Naive thymus-derived CD4-positive, alpha-beta T cell (primary cell): ENCODE measurements at regions not wholly inside any gene's neighbourhood (a gene's known extent, or its start where the extent isn't known, plus 50 kb on each side); places are given as distances from the start of the nearest gene placed in this dataset.

ENCODE experiments used
- ATAC-seq: fragments of 150-1000 bp; cut with Tn5 transposase; 2 replicates; pipeline ENCODE4 v1.10.0; 2021; ENCODE audit warnings: mild to moderate bottlenecking, moderate library complexity
- CTCF ChIA-PET: fragments of 350-600 bp; sonication (Branson Sonifier 250); formaldehyde crosslinking; loops from one replicate; lab custom pipeline; 2021; ENCODE audit warnings: antibody characterized with exemption; lab: Charles Lee
- POLR2A ChIA-PET: fragments of 350-600 bp; sonication (Branson Sonifier 250); formaldehyde crosslinking; loops from one replicate; lab custom pipeline; 2021; ENCODE audit warnings: antibody characterized with exemption, inconsistent platforms; lab: Charles Lee
- DNase-seq, 9 donors: peaks; one replicate each; pipeline versions ENCODE4 v3.0.0 to v3.0.0-alpha.2; 2020 to 2022; ENCODE audit warnings: mixed read lengths in 1 of 9
- H3K27ac ChIP-seq: one replicate; pipeline ENCODE4 v1.7.0; 2013; ENCODE audit warnings: mild to moderate bottlenecking, low read depth, low read length, moderate library complexity
- H3K27me3 ChIP-seq, 2 donors: one replicate each; pipeline ENCODE4 v1.7.0; 2013; ENCODE audit warnings: low read length in 2 of 2, mild to moderate bottlenecking in 2 of 2, moderate library complexity in 2 of 2; ENCODE audit not compliant: control insufficient read depth in 2 of 2, insufficient read depth in 2 of 2
- H3K36me3 ChIP-seq, 3 experiments: 1 replicate in 2 of 3; 2 replicates in 1 of 3; pipeline ENCODE4 v1.7.0; 2013; ENCODE audit warnings: low read length in 3 of 3, mild to moderate bottlenecking in 3 of 3, moderate library complexity in 1 of 3; ENCODE audit not compliant: insufficient read depth in 3 of 3, control insufficient read depth in 2 of 3
- H3K4me1 ChIP-seq, 2 donors: one replicate each; pipeline ENCODE4 v1.7.0; 2013; ENCODE audit warnings: low read length in 2 of 2, mild to moderate bottlenecking in 2 of 2, moderate library complexity in 1 of 2; ENCODE audit not compliant: control insufficient read depth in 2 of 2, insufficient read depth in 2 of 2
- H3K4me3 ChIP-seq: 2 replicates; pipeline ENCODE4 v1.7.0; 2013; ENCODE audit warnings: mild to moderate bottlenecking, low read length
- H3K9me3 ChIP-seq, 3 experiments: 1 replicate in 2 of 3; 2 replicates in 1 of 3; pipeline ENCODE4 v1.7.0; 2013; ENCODE audit warnings: low read length in 3 of 3; ENCODE audit not compliant: control insufficient read depth in 2 of 3
- H3K27ac Mint-ChIP-seq, 9 donors: one replicate each; pipeline ENCODE4 v1.8.0; 2020 to 2022; ENCODE audit warnings: mixed read lengths in 9 of 9, mild to moderate bottlenecking in 8 of 9, moderate library complexity in 5 of 9, inconsistent platforms in 2 of 9
- H3K27me3 Mint-ChIP-seq, 5 donors: one replicate each; pipeline ENCODE4 v1.8.0; 2021 to 2022; ENCODE audit warnings: mixed read lengths in 5 of 5, mild to moderate bottlenecking in 1 of 5
- H3K36me3 Mint-ChIP-seq, 5 donors: one replicate each; pipeline ENCODE4 v1.8.0; 2020 to 2022; ENCODE audit warnings: mixed read lengths in 5 of 5, mild to moderate bottlenecking in 3 of 5, inconsistent platforms in 1 of 5
- H3K4me1 Mint-ChIP-seq, 7 donors: one replicate each; pipeline ENCODE4 v1.8.0; 2020 to 2022; ENCODE audit warnings: mixed read lengths in 7 of 7, mild to moderate bottlenecking in 3 of 7, inconsistent platforms in 1 of 7
- H3K4me3 Mint-ChIP-seq, 10 donors: one replicate each; pipeline ENCODE4 v1.8.0; 2020 to 2022; ENCODE audit warnings: mild to moderate bottlenecking in 10 of 10, mixed read lengths in 10 of 10, moderate library complexity in 6 of 10, inconsistent platforms in 2 of 10
- H3K9me3 Mint-ChIP-seq, 11 donors: one replicate each; pipeline ENCODE4 v1.8.0; 2020 to 2022; ENCODE audit warnings: mixed read lengths in 11 of 11, mild to moderate bottlenecking in 4 of 11, inconsistent platforms in 1 of 11, moderate library complexity in 1 of 11
- intact Hi-C, 2 donors: fragments of 100-400 bp; cut with micrococcal nuclease; formaldehyde crosslinking; loops; one replicate each; pipeline ENCODE4 v1.15.1; 2023

DNA sequence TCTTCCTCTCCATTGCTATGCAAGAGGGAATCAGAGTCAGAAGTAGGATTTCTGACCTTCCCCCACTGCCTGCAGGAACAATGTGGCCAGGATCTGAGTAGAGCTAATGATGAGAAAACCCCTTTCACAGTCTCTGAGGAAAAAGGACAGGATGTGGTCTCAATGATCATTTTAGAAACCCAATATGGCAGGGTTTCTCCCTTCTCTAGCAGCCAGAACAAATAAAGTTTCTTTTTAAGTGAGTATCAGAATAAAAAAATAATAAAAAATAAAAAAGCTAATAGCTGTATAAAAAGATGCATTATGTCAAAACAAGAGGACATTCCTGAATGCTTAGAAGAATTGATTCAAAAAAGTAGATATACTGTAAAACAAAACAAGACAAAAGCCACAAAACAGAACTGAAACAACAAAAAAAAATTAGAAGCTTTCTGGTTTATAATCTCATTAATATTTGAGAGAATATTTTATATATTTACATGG lies 1124.9 kb upstream of the ZEB2 start:
- POLR2A ChIA-PET: no interaction called here
- Mint-ChIP-seq H3K9me3 (peaks cover 0 to 7% (median 0%) of the 10 kb centered on the region in 11 donors), H3K36me3 (no peaks in the 10 kb centered on the region), H3K4me1 (peaks cover 0 to 2% (median 0%) of the 10 kb centered on the region in 7 donors), H3K27ac (no peak overlapping the region), H3K27me3 (no peaks in the 10 kb centered on the region), H3K4me3 (no peak overlapping the region)
- H3K4me3 ChIP-seq: no peak overlapping the region
- H3K27me3 ChIP-seq: no peaks in the 10 kb centered on the region
- CTCF ChIA-PET: no interaction called here
- H3K4me1 ChIP-seq: no peaks in the 10 kb centered on the region
- H3K36me3 ChIP-seq: no peaks in the 10 kb centered on the region
- no peaks in the 10 kb centered on the region for H3K9me3 ChIP-seq
- intact Hi-C loops: no loop called here
- no peak for ATAC-seq
- no peak overlapping the region for H3K27ac ChIP-seq
- DNase-seq: no peak

DNA sequence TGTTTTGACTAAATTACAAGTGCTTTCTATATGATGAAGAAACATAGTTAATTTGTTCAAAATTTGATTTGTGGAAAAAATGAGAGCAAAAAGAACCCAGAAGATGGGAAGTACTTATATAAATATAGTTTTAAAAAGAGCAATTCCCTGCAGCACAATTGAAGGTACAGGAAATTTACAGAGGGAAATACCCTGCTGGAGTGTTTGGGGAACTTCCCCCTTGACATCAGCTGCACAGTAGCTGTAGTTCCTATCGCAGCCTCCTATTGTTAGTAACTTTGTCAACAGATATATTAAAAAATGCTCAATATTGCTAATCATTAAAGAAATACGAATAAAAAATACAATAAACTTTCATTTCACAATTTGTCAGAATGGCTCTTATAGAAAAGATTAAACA lies 1118.8 kb upstream of the ZEB2 start:
- H3K36me3 ChIP-seq: no peaks in the 10 kb centered on the region
- DNase-seq: no peak
- POLR2A ChIA-PET: no interaction called here

DNA sequence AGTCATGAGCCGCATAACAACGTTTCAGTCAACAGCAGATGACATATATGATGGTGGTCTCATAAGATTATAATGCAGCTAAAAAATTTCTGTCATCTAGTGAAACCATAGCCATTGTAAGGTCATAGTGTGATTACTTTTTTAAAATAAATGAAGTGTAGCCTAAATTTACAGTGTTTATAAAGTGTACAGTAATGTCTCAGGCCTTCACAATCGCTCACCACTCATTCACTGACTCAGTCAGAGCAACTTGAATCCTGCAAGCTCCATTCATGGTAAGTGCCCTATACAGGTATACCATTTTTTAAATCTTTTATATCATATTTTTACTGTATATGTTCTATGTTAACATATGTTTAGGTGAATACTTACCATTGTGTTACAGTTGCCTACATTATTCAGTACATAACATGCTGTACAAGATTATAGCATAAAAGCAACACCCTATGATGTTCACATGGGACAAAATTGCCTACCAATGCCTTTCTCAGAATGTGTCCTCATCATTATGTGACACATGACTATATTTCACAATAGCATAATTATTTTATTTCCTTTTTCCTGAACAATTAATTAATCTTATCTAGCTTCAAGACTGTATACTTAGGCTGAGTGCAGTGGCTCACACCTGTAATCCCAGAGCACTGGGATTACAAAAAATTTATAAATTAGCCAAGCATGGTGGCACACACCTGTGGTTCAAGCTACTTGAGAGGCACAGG lies 1115.9 kb upstream of the ZEB2 start:
- Mint-ChIP-seq H3K4me1 (no peaks in the 10 kb centered on the region), H3K4me3 (no peak overlapping the region), H3K27me3 (no peaks in the 10 kb centered on the region), H3K9me3 (peaks cover 0 to 5% (median 0%) of the 10 kb centered on the region in 11 donors), H3K36me3 (no peaks in the 10 kb centered on the region), H3K27ac (no peak overlapping the region)
- ATAC-seq (no peak), DNase-seq (no peak)
- POLR2A ChIA-PET: no interaction called here
- CTCF ChIA-PET: no interaction called here
- H3K36me3 ChIP-seq: no peaks in the 10 kb centered on the region
- no peak overlapping the region for H3K4me3 ChIP-seq
- H3K27me3 ChIP-seq: no peaks in the 10 kb centered on the region
- no peaks in the 10 kb centered on the region for H3K9me3 ChIP-seq
- intact Hi-C loops: no loop called here
- no peaks in the 10 kb centered on the region for H3K4me1 ChIP-seq
- H3K27ac ChIP-seq: no peak overlapping the region

More for the DNA sequence above, 1118.8 kb upstream of the ZEB2 start:
- intact Hi-C loops: no loop called here
- no peaks in the 10 kb centered on the region for H3K4me1 ChIP-seq
- H3K27ac ChIP-seq: no peak overlapping the region
- Mint-ChIP-seq H3K27ac (no peak overlapping the region), H3K4me1 (no peaks in the 10 kb centered on the region), H3K4me3 (no peak overlapping the region), H3K36me3 (no peaks in the 10 kb centered on the region), H3K9me3 (peaks cover 0 to 5% (median 0%) of the 10 kb centered on the region in 11 donors), H3K27me3 (no peaks in the 10 kb centered on the region)
- H3K4me3 ChIP-seq: no peak overlapping the region
- no peaks in the 10 kb centered on the region for H3K9me3 ChIP-seq
- H3K27me3 ChIP-seq: no peaks in the 10 kb centered on the region
- CTCF ChIA-PET: no interaction called here
- ATAC-seq: no peak

DNA sequence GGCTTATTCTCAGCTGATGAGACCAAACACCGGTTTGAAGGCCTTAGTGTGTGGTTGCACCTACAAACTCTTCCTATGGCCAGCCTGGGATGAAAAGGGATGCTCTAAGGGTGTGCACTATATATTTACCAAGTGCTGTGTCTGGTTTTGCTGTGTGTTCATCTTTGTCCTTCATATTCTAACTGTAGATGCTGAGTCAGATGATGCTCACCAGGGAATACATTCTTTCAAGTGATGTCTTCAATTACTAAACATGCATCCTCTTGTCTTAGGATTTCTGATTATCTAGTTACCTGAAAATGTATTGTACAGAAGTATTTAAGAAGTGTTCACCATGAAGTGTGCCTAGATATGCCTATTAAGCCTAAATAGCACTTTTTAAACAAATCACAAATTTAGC lies 1111.6 kb upstream of the ZEB2 start:
- Mint-ChIP-seq H3K4me1 (no peaks in the 10 kb centered on the region), H3K27ac (no peak overlapping the region), H3K4me3 (no peak overlapping the region), H3K27me3 (no peaks in the 10 kb centered on the region), H3K9me3 (peaks cover 0 to 3% (median 0%) of the 10 kb centered on the region in 11 donors), H3K36me3 (no peaks in the 10 kb centered on the region)
- Histone ChIP-seq H3K36me3 (no peaks in the 10 kb centered on the region), H3K27ac (no peak overlapping the region), H3K9me3 (no peaks in the 10 kb centered on the region), H3K27me3 (no peaks in the 10 kb centered on the region), H3K4me1 (no peaks in the 10 kb centered on the region), H3K4me3 (no peak overlapping the region)
- ChIA-PET CTCF (no interaction called here), POLR2A (no interaction called here)
- intact Hi-C loops: no loop called here
- DNase-seq: no peak
- no peak for ATAC-seq

DNA sequence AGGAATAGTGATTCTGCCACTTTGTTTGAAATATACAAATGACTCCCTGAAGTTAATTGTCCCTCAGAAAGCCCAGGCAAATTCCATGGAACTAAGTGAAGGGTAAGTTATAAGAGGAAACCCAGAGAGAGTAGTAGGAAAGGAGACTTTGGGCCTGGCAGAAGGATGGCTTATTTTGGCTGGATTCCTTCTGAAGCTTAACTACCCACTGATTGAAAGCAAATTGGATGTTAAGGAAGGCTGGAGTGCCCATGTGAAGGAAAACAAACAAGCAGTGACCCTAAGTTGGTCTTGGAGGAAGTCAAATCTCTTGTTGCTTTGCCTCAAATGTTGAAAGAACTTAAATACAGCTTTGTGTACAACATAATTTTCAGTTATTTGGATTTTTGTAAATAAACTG lies 1106.4 kb upstream of the ZEB2 start:
- Histone ChIP-seq H3K9me3 (no peaks in the 10 kb centered on the region), H3K27me3 (no peaks in the 10 kb centered on the region), H3K27ac (no peak overlapping the region), H3K4me3 (no peak overlapping the region), H3K36me3 (no peaks in the 10 kb centered on the region), H3K4me1 (no peaks in the 10 kb centered on the region)
- ChIA-PET POLR2A (no interaction called here), CTCF (no interaction called here)
- Mint-ChIP-seq H3K4me3 (no peak overlapping the region), H3K9me3 (peaks cover 0 to 3% (median 0%) of the 10 kb centered on the region in 11 donors), H3K36me3 (no peaks in the 10 kb centered on the region), H3K4me1 (no peaks in the 10 kb centered on the region), H3K27me3 (no peaks in the 10 kb centered on the region), H3K27ac (no peak overlapping the region)
- DNase-seq: no peak
- no peak for ATAC-seq
- intact Hi-C loops: no loop called here

DNA sequence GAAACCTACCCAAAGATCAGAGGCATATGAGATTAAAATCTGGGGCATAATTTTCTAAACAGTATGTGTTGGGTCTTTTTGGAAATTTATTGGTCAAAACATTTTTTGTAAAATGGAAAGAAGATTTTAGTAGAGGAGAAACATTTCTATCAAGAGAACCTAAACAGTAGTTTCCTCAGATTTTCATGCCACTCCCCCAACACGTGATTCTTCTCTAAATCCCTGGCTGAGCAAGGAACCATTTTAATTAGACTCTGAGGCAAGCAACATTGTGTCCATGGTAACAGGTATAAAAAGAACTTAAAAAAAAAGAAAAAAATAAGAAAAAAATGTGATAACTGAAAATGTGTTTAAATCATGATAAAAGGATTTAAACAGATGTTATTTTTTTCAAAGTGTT lies 1105.2 kb upstream of the ZEB2 start:
- H3K27me3 ChIP-seq: no peaks in the 10 kb centered on the region
- Mint-ChIP-seq H3K4me1 (no peaks in the 10 kb centered on the region), H3K9me3 (peaks cover 0 to 4% (median 0%) of the 10 kb centered on the region in 11 donors), H3K4me3 (no peak overlapping the region), H3K27ac (no peak overlapping the region), H3K36me3 (no peaks in the 10 kb centered on the region), H3K27me3 (no peaks in the 10 kb centered on the region)
- CTCF ChIA-PET: no interaction called here
- H3K27ac ChIP-seq: no peak overlapping the region
- ATAC-seq (no peak), DNase-seq (no peak)
- H3K4me1 ChIP-seq: no peaks in the 10 kb centered on the region
- H3K4me3 ChIP-seq: no peak overlapping the region
- POLR2A ChIA-PET: no interaction called here
- H3K9me3 ChIP-seq: no peaks in the 10 kb centered on the region
- no peaks in the 10 kb centered on the region for H3K36me3 ChIP-seq
- intact Hi-C loops: no loop called here

DNA sequence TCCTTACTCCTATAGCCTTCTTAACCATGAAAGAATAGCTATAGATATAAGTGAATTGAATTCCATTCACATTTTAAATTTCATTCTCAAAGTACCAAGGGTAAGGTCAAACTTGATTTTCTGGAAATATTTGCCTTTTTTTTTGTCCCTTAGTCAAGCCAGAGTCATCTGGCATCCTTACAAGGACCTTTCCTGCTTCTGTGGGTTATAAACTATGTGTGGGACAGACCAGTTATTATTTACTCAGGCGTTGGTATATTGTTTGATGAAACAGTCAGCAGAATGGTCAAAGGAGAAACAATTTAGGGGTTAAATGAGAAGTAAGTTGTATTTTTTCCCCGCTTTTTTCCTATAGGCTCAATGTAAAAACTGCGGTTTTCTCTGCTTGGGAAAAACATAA lies 1103.2 kb upstream of the ZEB2 start:
- POLR2A ChIA-PET: no interaction called here
- H3K27ac ChIP-seq: no peak overlapping the region
- intact Hi-C loops: no loop called here
- ATAC-seq (no peak), DNase-seq (no peak)
- no peaks in the 10 kb centered on the region for H3K4me1 Mint-ChIP-seq
- no peaks in the 10 kb centered on the region for H3K9me3 ChIP-seq
- H3K36me3 Mint-ChIP-seq: no peaks in the 10 kb centered on the region
- CTCF ChIA-PET: no interaction called here
- no peaks in the 10 kb centered on the region for H3K36me3 ChIP-seq
- no peaks in the 10 kb centered on the region for H3K4me1 ChIP-seq
- H3K4me3 ChIP-seq: no peak overlapping the region
- H3K27me3 ChIP-seq: no peaks in the 10 kb centered on the region
- H3K27me3 Mint-ChIP-seq: no peaks in the 10 kb centered on the region
- peaks cover 0 to 4% (median 0%) of the 10 kb centered on the region in 11 donors for H3K9me3 Mint-ChIP-seq
- no peak overlapping the region for H3K4me3 Mint-ChIP-seq
- H3K27ac Mint-ChIP-seq: no peak overlapping the region
